ENCODE measurements at regions not wholly inside any gene's neighbourhood (a gene's known extent, or its start where the extent isn't known, plus 50 kb on each side); places are given as distances from the start of the nearest gene placed in this dataset.

DNA sequence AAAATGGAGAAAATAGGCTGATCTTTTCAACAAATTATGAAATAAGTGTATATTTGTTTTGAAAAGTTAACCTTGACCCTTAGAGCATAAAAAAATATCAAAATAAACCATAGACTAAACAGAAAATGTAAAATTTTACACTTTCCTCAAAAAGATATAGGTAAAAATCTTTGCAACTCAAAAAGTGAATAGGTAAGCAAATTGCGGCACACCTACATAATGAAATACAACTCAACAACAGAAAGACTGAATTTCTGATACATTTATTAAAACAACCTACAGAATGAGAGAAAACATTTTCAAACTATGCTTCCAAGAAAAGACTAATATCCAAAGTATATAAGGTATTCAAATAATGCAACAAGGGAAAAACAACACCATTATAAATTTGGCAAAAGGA is 425.7 kb upstream of the KHDRBS2 start:
- 34% methylated on average over 1 of the region's 1 CpG for WGBS (ENCODE audit: low lambda C conversion rate)
- Histone ChIP-seq H3F3A (replicated peaks; ENCODE audit: insufficient read depth) (no peaks in the 10 kb centered on the region), H3K4me2 (no peak overlapping the region), H4K20me1 (ENCODE audit: insufficient read depth) (no peaks in the 10 kb centered on the region), H3K9ac (no peak overlapping the region), H3K79me2 (ENCODE audit: insufficient read depth) (no peaks in the 10 kb centered on the region), H3K9me2 (no peaks in the 10 kb centered on the region), H3K27me3 (ENCODE audit: insufficient read depth) (no peaks in the 10 kb centered on the region), H3K27ac (ENCODE audit: low read depth in 2 of 2, low read length in 1 of 2) (no peak overlapping the region), H3K4me3 (ENCODE audit: low read depth in 2 of 2, low read length in 1 of 2) (no peak overlapping the region), H3K4me1 (ENCODE audit: control insufficient read depth in 1 of 2, insufficient read depth in 2 of 2, low read depth in 1 of 2, low read length in 1 of 2) (no peaks in the 10 kb centered on the region), H3K36me3 (replicated peaks in 1 of 2; ENCODE audit: control insufficient read depth in 1 of 2, insufficient read depth in 2 of 2, low read length in 1 of 2) (no peaks in the 10 kb centered on the region), H3K9me3 (no peaks in the 10 kb centered on the region), H2AFZ (ENCODE audit: low read depth) (no peak overlapping the region)
- no peak for TF ChIP-seq RCOR1 (IDR thresholded peaks at IDR 0.05; ENCODE audit: low read length)
- TF ChIP-seq, protein P1, sequence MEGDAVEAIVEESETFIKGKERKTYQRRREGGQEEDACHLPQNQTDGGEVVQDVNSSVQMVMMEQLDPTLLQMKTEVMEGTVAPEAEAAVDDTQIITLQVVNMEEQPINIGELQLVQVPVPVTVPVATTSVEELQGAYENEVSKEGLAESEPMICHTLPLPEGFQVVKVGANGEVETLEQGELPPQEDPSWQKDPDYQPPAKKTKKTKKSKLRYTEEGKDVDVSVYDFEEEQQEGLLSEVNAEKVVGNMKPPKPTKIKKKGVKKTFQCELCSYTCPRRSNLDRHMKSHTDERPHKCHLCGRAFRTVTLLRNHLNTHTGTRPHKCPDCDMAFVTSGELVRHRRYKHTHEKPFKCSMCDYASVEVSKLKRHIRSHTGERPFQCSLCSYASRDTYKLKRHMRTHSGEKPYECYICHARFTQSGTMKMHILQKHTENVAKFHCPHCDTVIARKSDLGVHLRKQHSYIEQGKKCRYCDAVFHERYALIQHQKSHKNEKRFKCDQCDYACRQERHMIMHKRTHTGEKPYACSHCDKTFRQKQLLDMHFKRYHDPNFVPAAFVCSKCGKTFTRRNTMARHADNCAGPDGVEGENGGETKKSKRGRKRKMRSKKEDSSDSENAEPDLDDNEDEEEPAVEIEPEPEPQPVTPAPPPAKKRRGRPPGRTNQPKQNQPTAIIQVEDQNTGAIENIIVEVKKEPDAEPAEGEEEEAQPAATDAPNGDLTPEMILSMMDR (IDR thresholded peaks at IDR 0.05) = no peak
- TF ChIP-seq, protein P2, sequence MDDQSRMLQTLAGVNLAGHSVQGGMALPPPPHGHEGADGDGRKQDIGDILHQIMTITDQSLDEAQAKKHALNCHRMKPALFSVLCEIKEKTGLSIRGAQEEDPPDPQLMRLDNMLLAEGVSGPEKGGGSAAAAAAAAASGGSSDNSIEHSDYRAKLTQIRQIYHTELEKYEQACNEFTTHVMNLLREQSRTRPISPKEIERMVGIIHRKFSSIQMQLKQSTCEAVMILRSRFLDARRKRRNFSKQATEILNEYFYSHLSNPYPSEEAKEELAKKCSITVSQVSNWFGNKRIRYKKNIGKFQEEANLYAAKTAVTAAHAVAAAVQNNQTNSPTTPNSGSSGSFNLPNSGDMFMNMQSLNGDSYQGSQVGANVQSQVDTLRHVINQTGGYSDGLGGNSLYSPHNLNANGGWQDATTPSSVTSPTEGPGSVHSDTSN (IDR thresholded peaks at IDR 0.05) = no peak
- no peak for TF ChIP-seq NRF1 (IDR thresholded peaks at IDR 0.05; ENCODE audit: low read depth, low read length)
- TF ChIP-seq FOXM1 (IDR thresholded peaks at IDR 0.05; ENCODE audit: low read depth) = no peak
- ChIA-PET CTCF (no interaction called here), POLR2A (no interaction called here)
- DNase-seq = no peak

DNA sequence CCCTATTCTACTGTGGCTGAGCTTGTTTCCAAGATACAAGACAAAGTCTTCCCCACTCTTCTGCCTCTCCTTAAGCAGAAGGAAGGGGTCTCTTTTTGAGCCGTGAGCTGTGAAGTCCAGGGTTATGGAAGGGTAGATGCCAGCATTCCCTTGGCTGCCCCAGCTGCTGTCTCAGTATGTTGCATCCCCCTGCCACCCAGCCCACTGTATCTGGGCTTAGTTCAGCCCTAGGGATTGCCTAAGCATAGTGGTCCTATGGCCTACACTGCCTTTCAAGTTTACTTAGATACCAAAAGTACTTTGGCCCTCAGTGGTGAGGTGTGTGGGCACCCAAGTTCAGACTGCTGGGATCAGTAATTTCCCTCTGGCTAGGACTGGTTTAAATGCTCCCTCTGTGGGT is 421.9 kb upstream of the KHDRBS2 start:
- Histone ChIP-seq H3K4me1 (ENCODE audit: control insufficient read depth in 1 of 2, insufficient read depth in 2 of 2, low read depth in 1 of 2, low read length in 1 of 2) (no peaks in the 10 kb centered on the region), H3K4me3 (ENCODE audit: low read depth in 2 of 2, low read length in 1 of 2) (no peak overlapping the region), H3K36me3 (replicated peaks in 1 of 2; ENCODE audit: control insufficient read depth in 1 of 2, insufficient read depth in 2 of 2, low read length in 1 of 2) (no peaks in the 10 kb centered on the region), H4K20me1 (ENCODE audit: insufficient read depth) (no peaks in the 10 kb centered on the region), H3K9me3 (no peaks in the 10 kb centered on the region), H3K27me3 (ENCODE audit: insufficient read depth) (no peaks in the 10 kb centered on the region), H3K9ac (no peak overlapping the region), H2AFZ (ENCODE audit: low read depth) (no peak overlapping the region), H3K79me2 (ENCODE audit: insufficient read depth) (no peaks in the 10 kb centered on the region), H3K27ac (ENCODE audit: low read depth in 2 of 2, low read length in 1 of 2) (no peak overlapping the region), H3F3A (replicated peaks; ENCODE audit: insufficient read depth) (no peaks in the 10 kb centered on the region), H3K9me2 (no peaks in the 10 kb centered on the region), H3K4me2 (no peak overlapping the region)
- TF ChIP-seq TCF12 (IDR thresholded peaks at IDR 0.05) (no peak), GABPA (IDR thresholded peaks at IDR 0.05; ENCODE audit: low read depth) (no peak), RXRA (IDR thresholded peaks at IDR 0.05; ENCODE audit: borderline replicate concordance, low read depth) (no peak), JUND (IDR thresholded peaks at IDR 0.05) (no peak), EP300 (IDR thresholded peaks at IDR 0.05; ENCODE audit: borderline replicate concordance in 1 of 2, low read depth in 1 of 2, low read length in 1 of 2) (no peak)
- TF ChIP-seq, protein P2 (IDR thresholded peaks at IDR 0.05) = no peak
- TF ChIP-seq, protein P3, sequence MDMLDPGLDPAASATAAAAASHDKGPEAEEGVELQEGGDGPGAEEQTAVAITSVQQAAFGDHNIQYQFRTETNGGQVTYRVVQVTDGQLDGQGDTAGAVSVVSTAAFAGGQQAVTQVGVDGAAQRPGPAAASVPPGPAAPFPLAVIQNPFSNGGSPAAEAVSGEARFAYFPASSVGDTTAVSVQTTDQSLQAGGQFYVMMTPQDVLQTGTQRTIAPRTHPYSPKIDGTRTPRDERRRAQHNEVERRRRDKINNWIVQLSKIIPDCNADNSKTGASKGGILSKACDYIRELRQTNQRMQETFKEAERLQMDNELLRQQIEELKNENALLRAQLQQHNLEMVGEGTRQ (IDR thresholded peaks at IDR 0.05; ENCODE audit: borderline replicate concordance, low read depth, low read length) = no peak
- TF ChIP-seq, protein P4, sequence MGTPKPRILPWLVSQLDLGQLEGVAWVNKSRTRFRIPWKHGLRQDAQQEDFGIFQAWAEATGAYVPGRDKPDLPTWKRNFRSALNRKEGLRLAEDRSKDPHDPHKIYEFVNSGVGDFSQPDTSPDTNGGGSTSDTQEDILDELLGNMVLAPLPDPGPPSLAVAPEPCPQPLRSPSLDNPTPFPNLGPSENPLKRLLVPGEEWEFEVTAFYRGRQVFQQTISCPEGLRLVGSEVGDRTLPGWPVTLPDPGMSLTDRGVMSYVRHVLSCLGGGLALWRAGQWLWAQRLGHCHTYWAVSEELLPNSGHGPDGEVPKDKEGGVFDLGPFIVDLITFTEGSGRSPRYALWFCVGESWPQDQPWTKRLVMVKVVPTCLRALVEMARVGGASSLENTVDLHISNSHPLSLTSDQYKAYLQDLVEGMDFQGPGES (IDR thresholded peaks at IDR 0.05; ENCODE audit: low read depth, low read length) = no peak
- ChIA-PET POLR2A (no interaction called here), CTCF (no interaction called here)
- 0% methylated on average over 1 of the region's 1 CpG for WGBS (ENCODE audit: low lambda C conversion rate)
- DNase-seq = no peak
